ENCODE measurements at regions not wholly inside any gene's neighbourhood (a gene's known extent, or its start where the extent isn't known, plus 50 kb on each side); places are given as distances from the start of the nearest gene placed in this dataset.
"Not testable (repeated sequence)": the region's sequence is repeated elsewhere in the genome, so short reads cannot be mapped to it uniquely, and the experiment has no call there.

- no peak for DNase-seq (ENCODE audit: low read depth)
Observed at GRCh38 chr3:106317141-106318055, 448.6 kb upstream of the CBLB start.

- not testable (repeated sequence) for DNase-seq (ENCODE audit: low read depth)
Observed at GRCh38 chr3:106321438-106321837, 452.6 kb upstream of the CBLB start.

GRCh38 chr3:106323586-106323985 lies 454.8 kb upstream of the CBLB start:
- DNase-seq (ENCODE audit: low read depth), result no peak

GRCh38 chr3:106326941-106327695 lies 458.3 kb upstream of the CBLB start:
- DNase-seq (ENCODE audit: low read depth), result no peak

- DNase-seq (ENCODE audit: low read depth), result no peak
Observed at GRCh38 chr3:106327696-106328025, 458.8 kb upstream of the CBLB start.

- DNase-seq (ENCODE audit: low read depth), result no peak
Observed at GRCh38 chr3:106328224-106328623, 459.4 kb upstream of the CBLB start.

GRCh38 chr3:106329521-106329920 lies 460.7 kb upstream of the CBLB start:
- DNase-seq (ENCODE audit: low read depth), result no peak

- no peak for DNase-seq (ENCODE audit: low read depth)
Observed at GRCh38 chr3:106331636-106332035, 462.8 kb upstream of the CBLB start.

GRCh38 chr3:106332129-106332528 lies 463.3 kb upstream of the CBLB start:
- no peak for DNase-seq (ENCODE audit: low read depth)

GRCh38 chr3:106332884-106333283 lies 464.1 kb upstream of the CBLB start:
- no peak for DNase-seq (ENCODE audit: low read depth)

- DNase-seq (ENCODE audit: low read depth), result peak; percentile 54
Observed at GRCh38 chr3:106333911-106334618, 465.3 kb upstream of the CBLB start.

- no peak for DNase-seq (ENCODE audit: low read depth)
Observed at GRCh38 chr3:106336619-106337018, 467.8 kb upstream of the CBLB start.

GRCh38 chr3:106337116-106337515 lies 468.3 kb upstream of the CBLB start:
- DNase-seq (ENCODE audit: low read depth), result no peak

- DNase-seq (ENCODE audit: low read depth), result no peak
Observed at GRCh38 chr3:106338582-106339214, 469.9 kb upstream of the CBLB start.

GRCh38 chr3:106339551-106339950 lies 470.7 kb upstream of the CBLB start:
- no peak for DNase-seq (ENCODE audit: low read depth)

GRCh38 chr3:106341087-106341486 lies 472.3 kb upstream of the CBLB start:
- DNase-seq (ENCODE audit: low read depth), result no peak

GRCh38 chr3:106341586-106342162 lies 472.9 kb upstream of the CBLB start:
- no peak for DNase-seq (ENCODE audit: low read depth)

GRCh38 chr3:106342386-106342785 lies 473.6 kb upstream of the CBLB start:
- no peak for DNase-seq (ENCODE audit: low read depth)

- DNase-seq (ENCODE audit: low read depth), result no peak
Observed at GRCh38 chr3:106343811-106344210, 475.0 kb upstream of the CBLB start.

GRCh38 chr3:106345353-106346027 lies 476.7 kb upstream of the CBLB start:
- peak; percentile 87 for DNase-seq (ENCODE audit: low read depth)

GRCh38 chr3:106347350-106347749 lies 478.5 kb upstream of the CBLB start:
- no peak for DNase-seq (ENCODE audit: low read depth)

Data from non-pigmented ciliary epithelial cell (primary cell).